HS-5 (cell line): ENCODE measurements at regions not wholly inside any gene's neighbourhood (a gene's known extent, or its start where the extent isn't known, plus 50 kb on each side); places are given as distances from the start of the nearest gene placed in this dataset.

ENCODE experiments used
- DNase-seq: peaks from one replicate; pipeline ENCODE4 v3.0.0-alpha.2; 2012; ENCODE audit warnings: low read depth

- DNase-seq, result no peak
These were observed 144.3 kb upstream of the ZMIZ1 start for GRCh38 chr10:78924319-78925003.

GRCh38 chr10:78925275-78925674 lies 143.5 kb upstream of the ZMIZ1 start:
- no peak for DNase-seq

GRCh38 chr10:78925800-78926319 lies 142.9 kb upstream of the ZMIZ1 start:
- DNase-seq, result peak; percentile 84

- no peak for DNase-seq
These were observed 141.3 kb upstream of the ZMIZ1 start for GRCh38 chr10:78927257-78927995.

GRCh38 chr10:78928330-78928729 lies 140.4 kb upstream of the ZMIZ1 start:
- no peak for DNase-seq

- no peak for DNase-seq
These were observed 139.2 kb upstream of the ZMIZ1 start for GRCh38 chr10:78929541-78929940.

- DNase-seq, result peak; percentile 63
These were observed 137.3 kb upstream of the ZMIZ1 start for GRCh38 chr10:78931321-78932053.

GRCh38 chr10:78932054-78932386 lies 136.7 kb upstream of the ZMIZ1 start:
- no peak for DNase-seq

- no peak for DNase-seq
These were observed 135.9 kb upstream of the ZMIZ1 start for GRCh38 chr10:78932861-78933260.

GRCh38 chr10:78933828-78934531 lies 134.8 kb upstream of the ZMIZ1 start:
- no peak for DNase-seq

GRCh38 chr10:78934532-78934898 lies 134.3 kb upstream of the ZMIZ1 start:
- no peak for DNase-seq

- DNase-seq, result no peak
These were observed 133.7 kb upstream of the ZMIZ1 start for GRCh38 chr10:78934994-78935602.

GRCh38 chr10:78935697-78936407 lies 132.9 kb upstream of the ZMIZ1 start:
- DNase-seq, result no peak

GRCh38 chr10:78936412-78937342 lies 132.1 kb upstream of the ZMIZ1 start:
- no peak for DNase-seq

GRCh38 chr10:78937393-78937792 lies 131.4 kb upstream of the ZMIZ1 start:
- DNase-seq, result no peak

- no peak for DNase-seq
These were observed 130.7 kb upstream of the ZMIZ1 start for GRCh38 chr10:78937800-78938694.

GRCh38 chr10:78938695-78939672 lies 129.8 kb upstream of the ZMIZ1 start:
- no peak for DNase-seq

GRCh38 chr10:78942091-78942501 lies 126.7 kb upstream of the ZMIZ1 start:
- DNase-seq, result no peak
